Loucy (cell line): ENCODE measurements at regions not wholly inside any gene's neighbourhood (a gene's known extent, or its start where the extent isn't known, plus 50 kb on each side); places are given as distances from the start of the nearest gene placed in this dataset.

Source experiments
- EZH2phosphoT487 ChIP-seq: fragments of 200-600 bp; IDR thresholded peaks from 2 replicates; pipeline ENCODE4 v1.6.1; 2018; ENCODE audit warnings: antibody characterized with exemption, mild to moderate bottlenecking, moderate library complexity, borderline replicate concordance
- TF ChIP-seq, protein P1 (sequence below): fragments of 200-600 bp; sonication (generic); conservative IDR thresholded peaks from 2 replicates; pipeline ENCODE4 v1.5.1; 2014; ENCODE audit warnings: mild to moderate bottlenecking, antibody characterized with exemption, low read length

- TF ChIP-seq, protein P1, sequence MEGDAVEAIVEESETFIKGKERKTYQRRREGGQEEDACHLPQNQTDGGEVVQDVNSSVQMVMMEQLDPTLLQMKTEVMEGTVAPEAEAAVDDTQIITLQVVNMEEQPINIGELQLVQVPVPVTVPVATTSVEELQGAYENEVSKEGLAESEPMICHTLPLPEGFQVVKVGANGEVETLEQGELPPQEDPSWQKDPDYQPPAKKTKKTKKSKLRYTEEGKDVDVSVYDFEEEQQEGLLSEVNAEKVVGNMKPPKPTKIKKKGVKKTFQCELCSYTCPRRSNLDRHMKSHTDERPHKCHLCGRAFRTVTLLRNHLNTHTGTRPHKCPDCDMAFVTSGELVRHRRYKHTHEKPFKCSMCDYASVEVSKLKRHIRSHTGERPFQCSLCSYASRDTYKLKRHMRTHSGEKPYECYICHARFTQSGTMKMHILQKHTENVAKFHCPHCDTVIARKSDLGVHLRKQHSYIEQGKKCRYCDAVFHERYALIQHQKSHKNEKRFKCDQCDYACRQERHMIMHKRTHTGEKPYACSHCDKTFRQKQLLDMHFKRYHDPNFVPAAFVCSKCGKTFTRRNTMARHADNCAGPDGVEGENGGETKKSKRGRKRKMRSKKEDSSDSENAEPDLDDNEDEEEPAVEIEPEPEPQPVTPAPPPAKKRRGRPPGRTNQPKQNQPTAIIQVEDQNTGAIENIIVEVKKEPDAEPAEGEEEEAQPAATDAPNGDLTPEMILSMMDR: no peak
- no peak for TF ChIP-seq EZH2phosphoT487
Measured at GRCh38 chr2:109064660-109065390, 64.2 kb upstream of the SH3RF3 start.
